ENCODE measurements at regions not wholly inside any gene's neighbourhood (a gene's known extent, or its start where the extent isn't known, plus 50 kb on each side); places are given as distances from the start of the nearest gene placed in this dataset.

GRCh38 chr4:75194180-75194579 lies 261.3 kb downstream of the PARM1 start:
- TF ChIP-seq POLR2A (IDR thresholded peaks at IDR 0.05) (no peak), CTCF (IDR thresholded peaks at IDR 0.05) (no peak)

All from testis (tissue), 2 donors.